ENCODE measurements at regions not wholly inside any gene's neighbourhood (a gene's known extent, or its start where the extent isn't known, plus 50 kb on each side); places are given as distances from the start of the nearest gene placed in this dataset.
"Not testable (repeated sequence)": the region's sequence is repeated elsewhere in the genome, so short reads cannot be mapped to it uniquely, and the experiment has no call there.

GRCh38 chr1:192906334-192906733 lies 97.5 kb downstream of the RGS2 start:
- DNase-seq = no peak

DNA sequence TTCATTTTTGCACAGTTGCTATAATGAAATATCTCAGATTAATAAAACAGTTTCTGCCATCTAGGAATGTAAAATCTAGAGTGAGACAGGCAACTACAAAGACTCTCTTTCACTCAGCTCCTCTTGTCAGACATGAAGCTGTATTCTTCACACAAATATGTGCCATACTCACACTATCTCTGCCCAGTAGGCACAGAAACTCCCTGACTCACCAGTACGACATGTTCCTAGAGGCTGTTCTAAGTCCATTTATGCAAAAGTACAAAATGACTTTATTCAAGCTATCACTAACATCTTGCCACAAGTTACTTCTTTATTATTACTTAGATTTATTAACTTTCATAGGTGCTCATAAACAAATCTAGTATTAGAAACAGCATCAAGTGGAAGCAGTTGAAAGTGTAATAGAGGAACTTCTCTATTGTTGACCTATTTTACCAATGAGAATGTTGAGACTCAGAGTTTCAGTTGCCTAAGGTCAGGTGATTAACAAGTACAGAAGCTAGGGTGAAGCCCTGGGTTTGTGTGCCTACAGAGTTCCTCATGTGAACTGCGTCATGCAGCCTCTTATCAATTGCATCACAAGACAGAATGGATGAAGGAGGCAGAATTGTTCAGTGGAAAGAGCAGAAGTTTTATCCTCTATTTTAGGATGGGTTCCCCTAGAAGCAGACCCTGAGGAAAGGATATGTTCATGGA lies 98.9 kb downstream of the RGS2 start:
- DNase-seq = peak; percentile 2

DNA sequence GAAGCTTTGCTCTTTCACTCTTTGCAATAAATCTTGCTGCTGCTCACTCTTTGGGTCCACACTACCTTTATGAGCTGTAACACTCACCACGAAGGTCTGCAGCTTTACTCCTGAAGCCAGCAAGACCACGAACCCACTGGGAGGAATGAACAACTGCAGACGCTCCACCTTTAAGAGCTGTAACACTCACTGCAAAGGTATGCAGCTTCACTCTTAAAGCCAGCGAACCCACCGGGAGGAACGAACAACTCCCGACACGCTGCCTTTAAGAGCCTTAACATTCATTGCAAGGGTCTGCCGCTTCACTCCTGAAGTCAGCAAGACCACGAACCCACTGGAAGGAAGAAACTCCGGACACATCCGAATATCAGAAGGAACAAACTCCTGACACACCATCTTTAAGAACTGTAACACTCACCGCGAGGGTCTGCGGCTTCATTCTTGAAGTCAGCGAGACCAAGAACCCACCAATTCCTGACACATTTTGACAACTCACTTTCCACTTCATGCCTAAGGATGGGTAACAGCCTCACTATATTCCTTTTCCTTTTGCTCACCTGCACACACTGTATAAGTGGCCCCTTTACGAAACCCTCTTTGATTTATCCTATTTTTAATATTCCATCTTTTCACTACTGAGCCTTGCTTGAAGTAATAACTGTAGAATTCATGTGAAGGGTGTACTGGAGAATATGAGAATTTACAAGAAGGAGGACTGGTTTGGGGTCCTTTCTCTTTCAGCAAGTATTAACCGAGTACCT lies 103.2 kb downstream of the RGS2 start:
- not testable (repeated sequence) for DNase-seq

DNA sequence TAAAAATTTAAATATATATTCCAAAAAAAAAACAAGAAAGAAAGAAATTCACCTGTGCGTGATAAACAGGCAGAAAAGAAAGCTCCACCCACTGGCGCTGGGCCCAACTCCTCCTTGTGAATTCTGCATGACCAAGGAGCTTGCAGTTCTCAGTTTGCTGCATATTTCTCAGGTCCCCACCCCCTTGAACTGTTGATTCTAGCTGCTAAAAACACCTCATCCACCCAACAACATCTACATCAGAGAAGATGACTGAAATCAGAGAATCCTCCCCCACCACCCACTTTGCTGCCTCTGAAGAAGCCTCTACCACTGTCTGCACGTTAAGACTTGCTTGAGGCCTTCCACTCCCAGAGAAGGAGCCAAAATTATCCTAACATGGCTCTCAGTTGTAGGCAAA lies 104.8 kb downstream of the RGS2 start:
- no peak for DNase-seq

DNA sequence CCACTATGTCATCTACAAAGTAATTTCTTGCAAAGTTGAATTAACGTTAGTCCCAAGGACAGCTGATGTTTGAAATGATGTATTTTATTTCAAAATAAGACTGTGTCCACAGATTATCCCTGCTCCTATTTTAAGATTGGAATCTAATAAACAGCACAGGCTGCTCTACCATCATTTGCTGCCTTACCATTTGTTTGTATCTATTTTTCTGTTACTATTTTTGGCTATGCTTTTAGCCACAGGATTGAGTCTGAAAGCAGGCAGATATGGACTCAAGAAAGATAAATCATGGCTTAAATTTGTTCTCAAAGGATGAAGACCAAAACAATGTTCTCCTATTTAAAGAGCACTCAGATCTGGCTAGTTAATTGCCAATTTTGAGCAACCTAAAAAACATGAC lies 105.3 kb downstream of the RGS2 start:
- no peak for DNase-seq

DNA sequence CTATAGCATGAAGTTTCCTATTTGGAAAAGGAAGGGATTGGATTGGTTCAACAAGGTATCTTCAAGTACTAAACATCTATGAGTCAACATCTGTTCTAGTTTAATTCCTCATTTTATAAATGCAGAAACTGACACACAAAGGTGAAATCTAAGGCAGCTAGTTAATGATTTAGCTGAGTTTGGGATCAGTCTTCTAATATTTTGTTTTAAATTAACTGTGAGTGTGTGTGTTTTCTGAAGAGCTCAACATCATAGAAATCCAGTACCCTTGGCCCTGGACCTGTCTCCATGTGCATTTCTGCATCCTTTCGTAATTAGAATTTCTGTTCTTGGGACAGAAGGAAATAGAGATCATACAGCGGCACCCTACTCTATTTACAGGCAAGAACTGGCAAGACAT lies 105.9 kb downstream of the RGS2 start:
- DNase-seq = no peak

DNA sequence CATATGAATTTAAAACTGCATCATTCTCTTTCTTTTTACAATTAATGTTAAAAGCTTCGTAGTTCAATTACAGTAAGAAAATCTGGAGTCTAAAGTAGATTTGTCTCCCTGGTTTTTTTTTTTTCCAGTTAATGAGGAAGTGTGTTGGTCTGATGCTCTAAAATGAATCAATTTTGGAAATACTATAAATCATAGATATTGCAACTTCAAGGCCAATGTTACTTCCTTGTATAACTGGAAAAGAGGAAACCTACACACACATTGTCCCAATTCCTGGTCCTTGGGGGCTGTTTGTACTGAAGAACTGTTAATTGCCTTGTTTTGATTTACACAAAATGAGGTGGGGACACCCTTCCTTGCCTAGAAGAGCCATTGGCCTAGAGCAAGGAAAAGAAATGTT lies 107.2 kb downstream of the RGS2 start:
- no peak for DNase-seq

DNA sequence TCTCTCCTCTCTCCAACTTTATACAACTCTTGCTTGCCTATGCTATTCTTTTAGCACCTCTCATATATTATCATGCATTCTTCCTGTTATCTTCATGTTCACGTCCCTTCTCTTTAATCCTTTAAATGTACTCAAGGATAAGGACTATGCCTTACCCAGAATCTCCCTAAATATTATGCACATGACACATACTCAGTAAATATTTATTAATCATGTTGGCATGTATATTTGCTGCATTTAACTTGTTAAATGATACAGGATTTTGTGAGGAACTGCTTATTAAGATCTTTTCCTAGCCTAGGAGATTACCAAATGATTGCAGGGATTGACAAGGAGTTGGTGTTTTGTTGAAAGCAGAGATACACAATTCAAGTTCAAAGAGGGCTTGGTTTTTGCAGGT lies 109.4 kb downstream of the RGS2 start:
- no peak for DNase-seq

DNA sequence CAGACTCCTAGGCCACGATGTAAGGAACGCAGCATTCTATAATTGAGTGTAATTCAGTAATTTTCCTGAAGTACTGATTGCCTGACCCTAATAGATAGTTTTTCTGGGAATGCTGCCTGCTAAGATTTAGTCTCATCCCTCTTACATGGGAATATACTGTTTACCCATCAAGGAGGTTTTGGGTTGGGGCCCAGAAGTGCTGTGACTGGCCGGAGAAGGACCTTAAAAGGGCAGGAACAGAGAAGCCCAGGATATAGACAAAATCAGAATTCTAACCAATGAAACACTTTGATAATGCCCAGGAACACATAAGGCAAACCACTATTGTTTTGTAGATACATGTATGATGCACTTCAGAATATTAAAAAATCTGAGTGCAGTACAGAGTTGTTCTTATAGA lies 111.6 kb downstream of the RGS2 start:
- DNase-seq = no peak

- no peak for DNase-seq
These were observed 116.8 kb downstream of the RGS2 start for GRCh38 chr1:192925609-192926008.

DNA sequence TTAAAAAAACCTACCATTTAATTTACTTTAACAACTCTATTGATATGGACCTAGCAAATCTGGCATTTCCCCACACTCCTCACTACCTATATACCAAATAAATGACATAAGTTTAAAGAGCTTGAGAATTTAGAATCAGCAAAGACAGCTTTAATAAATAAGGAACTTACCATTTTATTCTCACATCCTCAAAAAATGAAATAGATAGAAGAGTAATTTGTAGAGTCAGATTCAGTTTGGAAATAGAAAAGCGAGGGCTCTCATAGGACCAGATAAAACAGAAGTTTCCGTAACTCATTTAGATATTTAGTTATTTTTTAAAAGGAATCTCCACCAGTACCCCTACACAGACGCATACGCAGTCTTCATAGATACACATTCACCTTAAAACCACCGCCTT lies 117.9 kb downstream of the RGS2 start:
- DNase-seq = no peak

DNA sequence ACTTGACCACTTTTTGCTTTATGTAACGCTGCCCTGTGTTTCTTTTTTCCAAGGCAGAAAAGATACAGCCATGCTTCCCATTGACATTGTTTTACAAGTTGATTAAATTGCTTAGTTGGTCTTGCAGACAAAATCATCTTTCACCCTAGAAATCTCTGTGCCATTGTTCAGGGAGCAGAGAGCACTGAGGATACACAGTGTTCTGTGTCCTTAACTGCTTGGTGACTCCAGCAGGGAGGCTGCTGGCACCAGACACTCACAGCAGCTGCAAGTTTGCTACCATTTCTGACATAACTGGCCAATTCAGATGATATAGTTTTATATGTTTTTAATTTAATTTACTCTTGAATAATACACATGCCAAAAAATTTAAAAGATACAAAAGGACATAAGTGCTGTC lies 118.7 kb downstream of the RGS2 start:
- no peak for DNase-seq

DNA sequence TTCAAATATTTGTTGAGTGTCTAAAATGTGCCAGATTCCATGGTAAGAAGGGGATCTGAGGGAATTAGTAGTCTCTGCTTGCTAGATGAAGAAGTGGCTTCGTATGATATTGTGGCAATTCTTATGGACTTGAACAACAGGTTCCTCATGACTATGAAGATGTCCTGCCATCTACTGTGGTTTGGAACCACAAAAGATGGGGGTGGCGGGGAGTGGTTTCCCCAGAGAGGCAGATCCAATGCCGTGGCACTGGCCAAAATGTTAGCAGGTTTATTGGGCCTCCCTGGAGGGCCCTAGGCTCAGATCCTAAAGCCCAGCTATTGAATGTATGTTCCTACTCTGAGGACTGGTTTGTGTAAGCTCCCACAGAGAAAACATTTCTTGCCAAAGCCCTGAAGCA lies 120.8 kb downstream of the RGS2 start:
- DNase-seq = no peak

DNA sequence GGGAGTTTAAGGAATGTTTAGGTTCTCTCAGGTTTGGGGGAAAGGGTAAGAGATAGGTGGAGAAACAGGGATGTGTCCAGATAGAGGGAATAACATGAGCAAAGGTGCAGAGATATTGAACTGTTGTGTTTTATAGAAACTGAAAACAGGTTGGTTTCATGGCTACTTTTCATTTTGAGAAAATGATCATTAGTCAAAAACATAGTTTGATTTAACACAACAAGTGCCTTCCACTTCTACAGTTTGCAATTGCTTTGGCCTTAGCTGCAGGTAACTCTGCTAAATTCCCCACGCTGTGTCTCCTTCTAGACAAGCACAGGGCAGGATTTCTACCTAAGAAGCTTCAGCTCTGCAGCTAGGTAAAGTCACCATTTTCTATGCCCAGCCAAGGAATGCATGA lies 124.9 kb downstream of the RGS2 start:
- DNase-seq = no peak

DNA sequence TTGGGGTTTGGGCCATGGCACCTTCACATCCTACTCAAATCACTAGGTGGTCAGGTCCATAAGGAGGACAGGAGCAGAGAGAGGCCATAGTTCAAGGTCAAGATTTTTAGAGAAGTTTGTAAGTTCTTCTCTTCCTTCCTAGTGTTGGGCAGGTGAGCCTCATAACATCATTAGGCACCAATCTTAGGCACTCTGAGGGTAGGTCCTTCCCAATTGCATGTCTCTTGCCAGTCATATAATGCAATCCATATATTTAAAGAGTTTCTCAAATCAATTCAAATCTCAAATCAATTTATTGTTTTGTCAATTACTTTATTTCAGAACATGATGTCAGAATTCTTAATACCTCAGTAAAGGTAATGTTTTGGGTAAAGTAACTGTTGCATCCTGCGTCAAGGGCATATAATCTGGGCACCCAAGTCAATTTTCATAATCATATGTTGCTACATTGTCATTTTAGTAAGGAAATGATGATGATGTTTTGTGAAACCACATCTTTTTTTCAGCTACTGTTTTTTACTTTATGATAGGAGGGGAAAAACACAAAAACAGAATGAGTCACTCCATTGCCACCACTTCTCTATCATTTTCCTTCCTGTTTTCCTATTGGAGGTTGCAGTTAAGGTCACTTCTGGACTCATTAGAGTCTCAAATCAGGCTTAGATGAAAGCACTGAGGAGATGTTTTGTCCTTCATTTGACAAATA lies 122.7 kb downstream of the UCHL5 start:
- no peak for DNase-seq

GRCh38 chr1:192937128-192937527 lies 122.0 kb downstream of the UCHL5 start:
- no peak for DNase-seq

DNA sequence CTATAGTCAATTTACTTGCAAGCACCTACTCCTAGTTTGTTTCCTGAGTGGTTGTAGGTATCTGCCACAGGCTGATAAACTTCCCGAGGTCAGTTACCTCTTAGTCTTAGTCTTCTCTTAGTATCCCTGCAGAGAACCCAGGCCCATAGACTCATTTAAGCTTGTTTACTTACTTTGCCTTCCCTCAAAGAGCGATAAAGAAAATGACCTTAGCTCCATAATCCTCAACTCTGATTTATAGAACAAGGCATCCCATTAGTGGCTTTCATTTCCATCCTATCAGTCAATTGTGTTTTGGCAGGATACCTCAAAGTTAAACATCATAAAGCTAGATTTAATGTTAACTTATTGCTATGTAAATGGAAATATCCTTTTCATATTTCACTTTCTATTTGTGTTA lies 119.7 kb downstream of the UCHL5 start:
- DNase-seq = no peak

GRCh38 chr1:192940658-192941057 lies 118.5 kb downstream of the UCHL5 start:
- DNase-seq = no peak

GRCh38 chr1:192941722-192942411 lies 117.3 kb downstream of the UCHL5 start:
- no peak for DNase-seq

DNA sequence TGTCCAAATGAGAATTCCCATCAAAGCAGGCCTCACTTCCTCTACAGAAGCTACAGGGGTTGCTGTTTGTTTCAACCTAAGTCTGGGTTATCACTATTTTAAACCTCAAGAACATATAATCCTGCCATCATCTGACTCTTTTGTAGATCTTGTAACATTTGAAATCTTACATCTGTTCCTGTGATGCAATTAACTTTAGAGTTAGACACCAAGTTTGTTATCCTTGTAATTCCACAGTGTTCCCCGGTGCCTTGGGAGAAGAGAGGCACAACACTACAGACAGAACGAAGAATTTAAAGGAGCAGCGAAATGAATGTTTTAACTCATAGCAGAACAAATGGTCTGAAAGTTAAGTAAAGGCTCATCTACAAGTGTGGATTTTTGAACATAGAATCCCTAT lies 116.1 kb downstream of the UCHL5 start:
- no peak for DNase-seq

GRCh38 chr1:192943522-192943921 lies 115.6 kb downstream of the UCHL5 start:
- DNase-seq = no peak

DNA sequence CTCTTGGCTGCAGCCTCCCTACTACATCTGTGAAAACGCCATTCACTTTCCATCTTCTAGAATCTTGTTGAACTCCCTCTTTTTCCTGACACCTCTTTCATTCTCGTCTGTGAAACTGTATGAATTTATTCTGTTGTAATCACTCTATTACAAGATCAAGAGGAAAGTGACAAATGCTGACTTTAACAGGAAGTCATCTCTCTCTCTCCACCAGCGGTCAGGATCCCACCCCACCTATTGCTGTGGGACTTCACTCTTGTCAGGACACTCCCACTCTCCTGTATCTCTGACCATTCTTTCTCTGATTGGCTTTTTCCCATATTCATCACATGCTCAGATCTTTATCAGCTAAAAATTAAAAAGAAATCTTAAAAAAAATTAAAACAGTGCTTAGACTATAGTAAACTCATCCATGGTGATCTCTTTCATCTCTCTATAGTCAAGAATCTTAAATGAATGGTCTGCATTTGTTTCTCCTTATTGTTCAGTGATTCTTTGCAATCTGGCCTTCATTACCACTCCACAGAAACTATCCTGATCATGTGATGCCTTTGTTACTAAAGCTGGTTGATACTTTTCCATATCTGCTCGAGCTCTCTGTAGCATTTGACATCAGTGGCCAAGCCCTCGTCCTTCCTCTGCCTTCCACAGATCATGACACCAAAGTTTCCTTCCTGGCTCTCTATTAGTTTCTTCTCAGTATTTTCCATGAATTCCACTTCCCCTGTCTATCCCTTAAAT lies 113.6 kb downstream of the UCHL5 start:
- no peak for DNase-seq

GRCh38 chr1:192949783-192950182 lies 109.4 kb downstream of the UCHL5 start:
- no peak for DNase-seq
